Loucy (cell line): ENCODE measurements at regions not wholly inside any gene's neighbourhood (a gene's known extent, or its start where the extent isn't known, plus 50 kb on each side); places are given as distances from the start of the nearest gene placed in this dataset.

Experiments
- H2AFZ ChIP-seq: fragments of 200-600 bp; sonication (generic); 2 replicates; pipeline ENCODE4 v1.6.0; 2016; ENCODE audit warnings: antibody characterized with exemption, mild to moderate bottlenecking, low read length, moderate library complexity
- H3F3A ChIP-seq: fragments of 200-600 bp; 2 replicates; pipeline ENCODE4 v1.6.0; 2016; ENCODE audit warnings: antibody characterized with exemption, low read depth, mild to moderate bottlenecking
- H3K27me3 ChIP-seq: fragments of 200-600 bp; sonication (generic); 2 replicates; pipeline ENCODE4 v1.6.1; 2014; ENCODE audit warnings: low read length, mild to moderate bottlenecking; ENCODE audit not compliant: insufficient read depth, poor library complexity, severe bottlenecking
- H3K36me3 ChIP-seq: fragments of 200-600 bp; sonication (generic); 2 replicates; pipeline ENCODE4 v1.6.1; 2016; ENCODE audit warnings: low read length; ENCODE audit not compliant: insufficient read depth
- H3K4me1 ChIP-seq: fragments of 200-600 bp; sonication (generic); 2 replicates; pipeline ENCODE4 v1.5.1; 2014; ENCODE audit warnings: low read length, mild to moderate bottlenecking; ENCODE audit not compliant: insufficient read depth, poor library complexity, severe bottlenecking
- H3K4me2 ChIP-seq: fragments of 200-600 bp; sonication (generic); 2 replicates; pipeline ENCODE4 v1.6.0; 2014; ENCODE audit warnings: antibody characterized with exemption, low read length, low read depth, mild to moderate bottlenecking; ENCODE audit not compliant: poor library complexity, severe bottlenecking
- H3K4me3 ChIP-seq: fragments of 200-600 bp; sonication (generic); 2 replicates; pipeline ENCODE4 v1.5.1; 2014; ENCODE audit warnings: low read length, mild to moderate bottlenecking, mixed read lengths; ENCODE audit not compliant: poor library complexity, severe bottlenecking
- H3K79me2 ChIP-seq: fragments of 200-600 bp; sonication (generic); 2 replicates; pipeline ENCODE4 v1.6.1; 2014; ENCODE audit warnings: low read length; ENCODE audit not compliant: insufficient read depth
- H3K9ac ChIP-seq: fragments of 200-600 bp; sonication (generic); 2 replicates; pipeline ENCODE4 v1.6.0; 2014; ENCODE audit warnings: mild to moderate bottlenecking, low read depth, low read length, moderate library complexity; ENCODE audit not compliant: poor library complexity, severe bottlenecking
- H3K9me2 ChIP-seq: fragments of 200-600 bp; sonication (generic); replicated peaks from 2 replicates; pipeline ENCODE4 v1.6.1; 2016; ENCODE audit warnings: low read depth, low read length, mixed read lengths
- H3K9me3 ChIP-seq: fragments of 200-600 bp; sonication (generic); 2 replicates; pipeline ENCODE4 v1.6.1; 2014; ENCODE audit warnings: mild to moderate bottlenecking, antibody characterized with exemption, low read length, low read depth; ENCODE audit not compliant: insufficient read depth
- H4K20me1 ChIP-seq: fragments of 200-600 bp; sonication (generic); 2 replicates; pipeline ENCODE4 v1.6.0; 2014; ENCODE audit warnings: antibody characterized with exemption, low read length, mild to moderate bottlenecking; ENCODE audit not compliant: insufficient read depth, poor library complexity, severe bottlenecking
- EZH2phosphoT487 ChIP-seq: fragments of 200-600 bp; IDR thresholded peaks from 2 replicates; pipeline ENCODE4 v1.6.1; 2018; ENCODE audit warnings: antibody characterized with exemption, mild to moderate bottlenecking, moderate library complexity, borderline replicate concordance
- TF ChIP-seq, protein P1 (sequence below): fragments of 200-600 bp; sonication (generic); conservative IDR thresholded peaks from 2 replicates; pipeline ENCODE4 v1.5.1; 2014; ENCODE audit warnings: mild to moderate bottlenecking, antibody characterized with exemption, low read length

DNA sequence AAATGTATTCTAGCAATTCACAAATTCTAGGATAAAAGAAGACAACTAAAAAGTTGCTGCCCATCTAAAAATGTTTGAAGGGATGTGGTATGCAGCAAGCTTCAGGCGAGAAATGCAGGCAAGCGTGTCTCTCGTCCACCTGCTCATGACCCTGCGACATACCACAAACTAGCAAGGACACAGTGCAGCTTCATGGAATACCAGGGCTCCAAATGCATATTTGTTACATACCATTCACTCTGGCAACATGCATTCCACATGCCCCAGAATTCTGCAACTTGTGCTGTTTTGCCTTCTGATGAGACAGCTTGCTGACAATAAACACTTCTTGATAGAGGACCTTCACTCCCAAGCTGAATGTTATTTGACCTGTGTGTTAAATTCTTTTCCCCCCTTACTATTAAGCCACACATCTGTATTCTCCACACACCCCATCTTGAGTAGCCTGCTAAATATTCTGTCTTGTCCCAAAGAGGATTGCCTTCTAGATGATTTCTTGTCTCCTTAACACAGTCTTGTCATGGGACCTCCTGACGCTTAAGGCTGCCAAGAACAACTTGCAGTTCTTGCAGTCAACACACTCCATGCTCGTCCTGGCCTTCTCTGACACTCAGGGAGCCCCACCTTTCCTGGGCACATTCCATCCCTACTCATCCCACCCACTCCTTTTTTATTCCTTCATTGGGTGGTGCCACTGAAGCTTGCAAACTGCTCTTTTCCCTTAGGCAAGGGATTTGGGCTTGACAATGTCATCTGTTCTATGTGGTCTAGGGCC, 340.5 kb downstream of the PIK3R1 start:
- Histone ChIP-seq H3K4me1 (no peaks in the 10 kb centered on the region), H4K20me1 (no peaks in the 10 kb centered on the region), H3K79me2 (no peaks in the 10 kb centered on the region), H3F3A (no peaks in the 10 kb centered on the region), H3K9ac (no peak overlapping the region), H3K36me3 (no peaks in the 10 kb centered on the region), H3K27me3 (no peaks in the 10 kb centered on the region), H2AFZ (no peak overlapping the region), H3K4me2 (no peak overlapping the region), H3K9me2 (no peaks in the 10 kb centered on the region), H3K9me3 (no peaks in the 10 kb centered on the region), H3K4me3 (no peak overlapping the region)
- no peak for TF ChIP-seq EZH2phosphoT487
- TF ChIP-seq, protein P1, sequence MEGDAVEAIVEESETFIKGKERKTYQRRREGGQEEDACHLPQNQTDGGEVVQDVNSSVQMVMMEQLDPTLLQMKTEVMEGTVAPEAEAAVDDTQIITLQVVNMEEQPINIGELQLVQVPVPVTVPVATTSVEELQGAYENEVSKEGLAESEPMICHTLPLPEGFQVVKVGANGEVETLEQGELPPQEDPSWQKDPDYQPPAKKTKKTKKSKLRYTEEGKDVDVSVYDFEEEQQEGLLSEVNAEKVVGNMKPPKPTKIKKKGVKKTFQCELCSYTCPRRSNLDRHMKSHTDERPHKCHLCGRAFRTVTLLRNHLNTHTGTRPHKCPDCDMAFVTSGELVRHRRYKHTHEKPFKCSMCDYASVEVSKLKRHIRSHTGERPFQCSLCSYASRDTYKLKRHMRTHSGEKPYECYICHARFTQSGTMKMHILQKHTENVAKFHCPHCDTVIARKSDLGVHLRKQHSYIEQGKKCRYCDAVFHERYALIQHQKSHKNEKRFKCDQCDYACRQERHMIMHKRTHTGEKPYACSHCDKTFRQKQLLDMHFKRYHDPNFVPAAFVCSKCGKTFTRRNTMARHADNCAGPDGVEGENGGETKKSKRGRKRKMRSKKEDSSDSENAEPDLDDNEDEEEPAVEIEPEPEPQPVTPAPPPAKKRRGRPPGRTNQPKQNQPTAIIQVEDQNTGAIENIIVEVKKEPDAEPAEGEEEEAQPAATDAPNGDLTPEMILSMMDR, result no peak

DNA sequence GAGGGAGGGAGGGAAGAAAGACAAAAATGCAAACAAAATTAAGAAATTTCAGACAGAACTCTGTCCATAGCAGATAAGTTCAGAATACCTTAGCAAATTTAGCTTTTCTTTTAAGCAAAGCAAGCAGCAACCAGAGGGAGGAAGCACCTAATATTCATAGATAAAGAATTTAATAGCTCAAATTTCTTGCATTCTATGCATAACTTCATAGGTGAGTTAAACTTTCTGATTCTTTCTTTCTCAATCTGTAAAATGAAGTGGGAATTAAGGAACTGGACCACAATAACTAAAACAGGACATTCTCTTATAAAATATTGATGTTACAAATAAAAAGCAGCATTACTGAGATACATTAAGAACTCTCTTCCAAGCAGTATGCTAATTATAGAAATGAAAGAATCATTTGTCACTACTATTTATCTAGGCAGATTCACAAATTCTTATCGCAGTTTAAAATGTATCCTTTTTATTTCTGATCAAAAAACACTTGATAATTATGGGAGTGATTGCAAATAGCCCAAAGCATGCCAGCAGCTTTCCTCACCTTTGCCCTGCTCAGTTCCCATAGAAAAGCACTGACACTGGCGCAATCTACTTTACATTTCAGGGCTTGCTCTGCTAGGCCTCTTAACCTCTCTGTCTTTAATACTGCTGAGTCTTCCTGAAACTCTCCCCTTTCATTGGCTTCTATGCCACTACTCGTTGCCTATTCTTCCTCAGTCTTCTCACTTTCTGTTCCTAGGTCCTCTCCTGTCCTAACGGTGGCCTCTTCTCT, 341.8 kb downstream of the PIK3R1 start:
- no peak overlapping the region for H2AFZ ChIP-seq
- no peaks in the 10 kb centered on the region for H3K36me3 ChIP-seq
- no peaks in the 10 kb centered on the region for H3K27me3 ChIP-seq
- H3K4me1 ChIP-seq, result peaks cover 4% of the 10 kb centered on the region
- no peaks in the 10 kb centered on the region for H3K9me3 ChIP-seq
- no peaks in the 10 kb centered on the region for H3K9me2 ChIP-seq
- no peaks in the 10 kb centered on the region for H3F3A ChIP-seq
- H4K20me1 ChIP-seq, result no peaks in the 10 kb centered on the region
- H3K79me2 ChIP-seq, result no peaks in the 10 kb centered on the region
- TF ChIP-seq, protein P1, result no peak
- no peak for TF ChIP-seq EZH2phosphoT487
- no peak overlapping the region for H3K9ac ChIP-seq
- no peak overlapping the region for H3K4me3 ChIP-seq
- H3K4me2 ChIP-seq, result no peak overlapping the region

DNA sequence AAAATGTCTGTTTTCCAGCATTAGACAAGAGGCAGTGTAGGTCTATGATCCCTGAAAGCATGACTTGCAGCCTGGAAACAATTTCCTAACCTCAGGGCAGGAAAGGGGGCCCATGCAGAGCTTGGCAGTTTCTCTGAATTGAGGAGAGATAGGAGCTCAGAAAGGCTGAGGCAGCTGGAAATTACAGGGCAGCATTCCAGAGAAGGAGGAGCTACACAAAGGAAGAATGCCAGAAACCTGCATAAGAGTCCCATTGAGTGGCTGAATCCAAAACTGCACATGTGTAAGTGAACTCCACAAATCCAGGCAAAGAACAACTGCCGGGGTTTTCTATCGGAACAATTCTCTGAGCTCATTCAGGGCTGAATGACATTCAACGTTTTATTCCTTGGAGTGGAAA, 346.8 kb downstream of the PIK3R1 start:
- no peaks in the 10 kb centered on the region; the same call in 1 of the 2 replicates for H3K9me3 ChIP-seq

More for the DNA sequence above, 346.8 kb downstream of the PIK3R1 start:
- H3K4me2 ChIP-seq, result no peak overlapping the region
- TF ChIP-seq, protein P1, result no peak
- no peak for TF ChIP-seq EZH2phosphoT487
- H2AFZ ChIP-seq, result no peak overlapping the region
- peaks cover 41% of the 10 kb centered on the region for H3K4me1 ChIP-seq
- H4K20me1 ChIP-seq, result no peaks in the 10 kb centered on the region
- H3K4me3 ChIP-seq, result no peak overlapping the region
- no peaks in the 10 kb centered on the region for H3K9me2 ChIP-seq
- no peaks in the 10 kb centered on the region for H3K27me3 ChIP-seq
- H3F3A ChIP-seq, result peaks cover 3% of the 10 kb centered on the region; the same call in 1 of the 2 replicates
- no peaks in the 10 kb centered on the region for H3K36me3 ChIP-seq
- H3K9ac ChIP-seq, result no peak overlapping the region
- H3K79me2 ChIP-seq, result no peaks in the 10 kb centered on the region
